Adrenal gland (tissue), 5 donors: ENCODE measurements at regions not wholly inside any gene's neighbourhood (a gene's known extent, or its start where the extent isn't known, plus 50 kb on each side); places are given as distances from the start of the nearest gene placed in this dataset.

Experiments used
- CTCF ChIP-seq, 6 experiments: fragments of 450-650 bp in 4 of 6; fragments of 200-600 bp in 2 of 6; sonication (generic) in 1 of 6; IDR thresholded peaks; 1 replicate in 5 of 6; 2 replicates in 1 of 6; pipeline versions ENCODE4 v1.5.1 to v1.8.0; 2016 to 2021; ENCODE audit warnings: antibody characterized with exemption in 6 of 6, mild to moderate bottlenecking in 2 of 6, moderate library complexity in 1 of 6
- POLR2A ChIP-seq, 2 donors: fragments of 450-650 bp; IDR thresholded peaks; one replicate each; pipeline ENCODE4 v1.6.1; 2017; ENCODE audit warnings: antibody characterized with exemption in 2 of 2, mild to moderate bottlenecking in 2 of 2, moderate library complexity in 1 of 2
- donor health status: DM: no; HTN: no; CAD: no.

- TF ChIP-seq CTCF (IDR thresholded peaks at IDR 0.05) (no peak), POLR2A (IDR thresholded peaks at IDR 0.05) (no peak)
Measured at GRCh38 chr20:17798601-17799000, 98.8 kb downstream of the BANF2 start.
